B cell (primary cell): ENCODE measurements at regions not wholly inside any gene's neighbourhood (a gene's known extent, or its start where the extent isn't known, plus 50 kb on each side); places are given as distances from the start of the nearest gene placed in this dataset.

ENCODE experiments used
- ATAC-seq: fragments of 200-7000 bp; cut with Tn5 transposase; one replicate; pipeline ENCODE4 v1.10.0; 2021; ENCODE audit warnings: low read depth, mild to moderate bottlenecking, moderate number of reproducible peaks, moderate library complexity
- CTCF ChIA-PET: fragments of 350-600 bp; sonication (Branson Sonifier 250); formaldehyde crosslinking; loops from one replicate; lab custom pipeline; 2021; ENCODE audit warnings: antibody characterized with exemption, inconsistent platforms; lab: Charles Lee
- POLR2A ChIA-PET: fragments of 350-600 bp; sonication (Branson Sonifier 250); formaldehyde crosslinking; loops from one replicate; lab custom pipeline; 2021; ENCODE audit warnings: antibody characterized with exemption; lab: Charles Lee
- DNase-seq: peaks from one replicate; pipeline ENCODE4 v3.0.0; 2013
- H2AFZ ChIP-seq: 2 replicates; pipeline ENCODE4 v1.6.1; 2012; ENCODE audit warnings: mild to moderate bottlenecking, low read depth, low read length; ENCODE audit not compliant: insufficient read depth, poor library complexity, severe bottlenecking
- H3K27ac ChIP-seq, 2 donors: 1 replicate in 1 of 2; 2 replicates in 1 of 2; pipeline ENCODE4 v1.5.1; 2012 to 2013; ENCODE audit warnings: low read length in 2 of 2, mild to moderate bottlenecking in 2 of 2, moderate library complexity in 1 of 2
- H3K27me3 ChIP-seq, 4 experiments: fragments of 200-600 bp in 1 of 4; sonication (generic) in 1 of 4; replicated peaks in 1 of 4; 1 replicate in 2 of 4; 2 replicates in 2 of 4; pipeline versions ENCODE4 v1.6.1 to v1.7.0; 2013 to 2016; ENCODE audit warnings: low read length in 3 of 4, mild to moderate bottlenecking in 2 of 4, mixed read lengths in 1 of 4, moderate library complexity in 1 of 4; ENCODE audit not compliant: insufficient read depth in 4 of 4, control insufficient read depth in 3 of 4; ENCODE audit errors: control extremely low read depth in 1 of 4
- H3K36me3 ChIP-seq, 2 experiments: replicated peaks in 1 of 2; 1 replicate in 1 of 2; 2 replicates in 1 of 2; pipeline versions ENCODE4 v1.6.1 to v1.7.1; 2013; ENCODE audit warnings: low read length in 1 of 2; ENCODE audit not compliant: insufficient read depth in 2 of 2, control insufficient read depth in 1 of 2; ENCODE audit errors: control extremely low read depth in 1 of 2, extremely low read depth in 1 of 2
- H3K4me1 ChIP-seq, 2 donors: fragments of 200-600 bp in 1 of 2; sonication (generic) in 1 of 2; 1 replicate in 1 of 2; 2 replicates in 1 of 2; pipeline versions ENCODE4 v1.5.1 to v1.6.1; 2013 to 2017; ENCODE audit warnings: low read length in 2 of 2; ENCODE audit not compliant: control insufficient read depth in 2 of 2, insufficient read depth in 2 of 2
- H3K4me2 ChIP-seq: replicated peaks from 2 replicates; pipeline ENCODE3; 2012; ENCODE audit warnings: mild to moderate bottlenecking, low read depth, low read length; ENCODE audit not compliant: poor library complexity, severe bottlenecking
- H3K4me3 ChIP-seq, 5 experiments: fragments of 200-600 bp in 1 of 5; sonication (generic) in 1 of 5; 1 replicate in 3 of 5; 2 replicates in 2 of 5; pipeline versions ENCODE4 v1.5.1 to v1.7.0; 2011 to 2016; ENCODE audit warnings: low read length in 4 of 5, mild to moderate bottlenecking in 4 of 5, low read depth in 2 of 5, control low read depth in 1 of 5, moderate library complexity in 1 of 5; ENCODE audit not compliant: insufficient read depth in 1 of 5; ENCODE audit errors: control extremely low read depth in 1 of 5, extremely low read depth in 1 of 5
- H3K79me2 ChIP-seq: fragments of 200-600 bp; sonication (generic); one replicate; pipeline ENCODE4 v1.6.0; 2016; ENCODE audit warnings: low read length; ENCODE audit not compliant: control insufficient read depth, insufficient read depth
- H3K9ac ChIP-seq: fragments of 200-600 bp; sonication (generic); 2 replicates; pipeline ENCODE4 v1.6.1; 2017; ENCODE audit warnings: mild to moderate bottlenecking, low read length, moderate library complexity
- H3K9me3 ChIP-seq, 3 donors: one replicate each; pipeline versions ENCODE4 v1.6.1 to v1.7.1; 2013; ENCODE audit warnings: low read length in 2 of 3; ENCODE audit not compliant: control insufficient read depth in 2 of 3, insufficient read depth in 1 of 3; ENCODE audit errors: control extremely low read depth in 1 of 3
- H4K20me1 ChIP-seq: 2 replicates; pipeline ENCODE4 v1.6.0; 2012; ENCODE audit warnings: mild to moderate bottlenecking, low read length; ENCODE audit not compliant: insufficient read depth, control insufficient read depth, poor library complexity, severe bottlenecking
- H3K27ac Mint-ChIP-seq: one replicate; pipeline ENCODE4 v1.8.0; 2021; ENCODE audit warnings: mixed read lengths
- H3K27me3 Mint-ChIP-seq: one replicate; pipeline ENCODE4 v1.8.0; 2021; ENCODE audit warnings: mixed read lengths
- H3K4me1 Mint-ChIP-seq: one replicate; pipeline ENCODE4 v1.8.0; 2021; ENCODE audit warnings: mixed read lengths
- H3K4me3 Mint-ChIP-seq: one replicate; pipeline ENCODE4 v1.8.0; 2021; ENCODE audit warnings: mixed read lengths
- H3K9me3 Mint-ChIP-seq: one replicate; pipeline ENCODE4 v1.8.0; 2022; ENCODE audit warnings: mixed read lengths; ENCODE audit not compliant: insufficient read depth
- CTCF ChIP-seq: fragments of 200-600 bp; IDR thresholded peaks from one replicate; pipeline ENCODE4 v1.8.0; 2022; ENCODE audit warnings: antibody characterized with exemption, mild to moderate bottlenecking
- EZH2 ChIP-seq: IDR thresholded peaks from 2 replicates; pipeline ENCODE4 v1.6.1; 2012; ENCODE audit warnings: borderline replicate concordance, low read depth, mild to moderate bottlenecking, moderate library complexity, low read length; ENCODE audit not compliant: insufficient read depth, poor library complexity, severe bottlenecking
- WGBS: methylation state at CpG from one replicate; pipeline ENCODE4 v1.1.5; 2013; ENCODE audit warnings: missing lambda C conversion rate; ENCODE audit not compliant: insufficient coverage; 5-methylcytosine and 5-hydroxymethylcytosine counted together
- intact Hi-C: fragments of 100-400 bp; cut with micrococcal nuclease; formaldehyde crosslinking; loops from one replicate; pipeline ENCODE4 v1.10.0; 2022

GRCh38 chr4:188934320-188934962 lies 795.2 kb downstream of the TRIML1 start:
- intact Hi-C loops = no loop called here
- H2AFZ ChIP-seq = no peak overlapping the region
- POLR2A ChIA-PET = no interaction called here

More at GRCh38 chr4:188934320-188934962, 795.2 kb downstream of the TRIML1 start:
- Histone ChIP-seq H3K4me2 (no peak overlapping the region), H3K9ac (no peak overlapping the region), H3K9me3 (no peaks in the 10 kb centered on the region), H3K27ac (no peak overlapping the region), H3K27me3 (no peaks in the 10 kb centered on the region), H3K36me3 (no peaks in the 10 kb centered on the region), H3K79me2 (no peaks in the 10 kb centered on the region), H3K4me3 (no peak overlapping the region), H4K20me1 (no peaks in the 10 kb centered on the region), H3K4me1 (no peaks in the 10 kb centered on the region)
- no peak for TF ChIP-seq EZH2
- TF ChIP-seq CTCF = no peak
- CTCF ChIA-PET = no interaction called here
- peaks cover 2% of the 10 kb centered on the region for H3K9me3 Mint-ChIP-seq
- 30% methylated on average over 1 of the region's 5 CpGs for WGBS
- DNase-seq (no peak), ATAC-seq (no peak)
- H3K4me3 Mint-ChIP-seq = no peak overlapping the region
- H3K27me3 Mint-ChIP-seq = no peaks in the 10 kb centered on the region
- H3K27ac Mint-ChIP-seq = no peak overlapping the region
- H3K4me1 Mint-ChIP-seq = no peaks in the 10 kb centered on the region
